CD4-positive, alpha-beta T cell treated with Interferon gamma for 1 hour (primary cell): ENCODE measurements at regions not wholly inside any gene's neighbourhood (a gene's known extent, or its start where the extent isn't known, plus 50 kb on each side); places are given as distances from the start of the nearest gene placed in this dataset.
"Not testable (repeated sequence)": the region's sequence is repeated elsewhere in the genome, so short reads cannot be mapped to it uniquely, and the experiment has no call there.

ENCODE experiments used
- DNase-seq: peaks from one replicate; pipeline ENCODE4 v3.0.0-alpha.2; 2020

DNA sequence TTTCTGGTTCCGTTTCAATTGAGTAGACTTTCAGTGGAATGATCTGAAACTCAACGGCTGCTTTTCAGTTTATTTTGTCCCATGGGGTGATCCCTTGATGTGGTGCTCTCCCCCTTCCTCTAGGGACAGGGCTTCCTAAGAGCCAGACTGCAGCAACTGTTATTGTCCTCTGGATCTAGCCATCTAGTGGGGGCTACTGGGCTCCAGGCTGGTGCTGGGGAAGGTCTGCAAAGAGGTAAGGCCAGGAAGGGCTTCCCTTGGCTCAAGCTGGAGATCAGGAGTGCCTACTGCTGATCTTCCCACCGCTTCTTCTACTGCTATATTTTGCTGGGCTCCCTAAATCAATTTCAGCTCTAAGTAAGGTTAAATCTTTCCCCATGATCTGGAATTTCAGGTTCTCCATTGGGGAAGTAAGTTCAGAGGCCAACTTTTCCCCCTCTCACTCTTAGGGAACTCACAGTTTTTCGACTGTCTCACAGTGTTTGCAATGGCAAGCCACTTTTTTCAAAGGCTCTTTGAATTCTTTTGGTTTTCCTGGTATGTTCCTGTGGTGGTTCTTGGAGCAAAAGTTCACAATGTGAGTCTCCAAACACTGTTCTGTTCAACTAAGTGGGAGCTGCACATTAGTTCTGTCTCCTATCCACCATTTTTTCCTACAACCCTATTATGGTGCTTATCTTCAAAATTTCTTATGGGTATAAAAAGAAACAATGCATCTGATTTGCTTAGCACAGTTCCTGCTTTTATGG lies 286.2 kb upstream of the EXOC2 start:
- DNase-seq: no peak

GRCh38 chr6:977226-977625 lies 284.3 kb upstream of the EXOC2 start:
- DNase-seq: not testable (repeated sequence)

DNA sequence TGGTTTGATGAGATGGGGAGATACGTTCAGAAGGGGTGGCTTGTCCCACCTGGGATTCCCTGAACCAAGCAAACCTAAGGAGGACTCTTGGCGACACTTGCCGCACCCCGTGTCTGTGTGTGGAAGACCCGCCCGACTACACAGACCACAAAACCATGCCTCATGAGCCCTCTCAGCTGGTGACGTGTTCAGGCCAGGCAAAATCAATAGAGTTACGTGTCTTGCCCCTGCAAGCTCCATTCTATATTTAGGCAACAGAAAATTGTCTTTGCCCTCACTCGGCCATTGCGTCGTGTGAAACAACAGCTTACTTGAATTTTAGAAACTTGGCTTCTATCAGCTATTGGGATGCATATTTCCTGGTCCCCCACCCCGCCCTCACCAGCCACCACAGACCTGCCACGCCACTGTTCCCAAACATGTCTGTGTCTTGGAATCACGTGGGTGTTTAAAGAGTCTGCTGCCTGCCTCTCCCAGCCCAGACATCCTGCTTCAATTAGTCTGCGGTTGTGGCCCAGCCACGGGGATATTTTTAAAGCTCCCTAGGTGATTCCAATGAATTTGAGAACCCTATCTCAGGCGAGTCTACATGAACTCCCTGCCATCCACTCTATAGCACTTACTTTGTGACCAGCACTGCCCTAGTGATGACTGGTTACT lies 279.2 kb upstream of the EXOC2 start:
- no peak for DNase-seq

GRCh38 chr6:968791-969190 lies 275.9 kb upstream of the EXOC2 start:
- no peak for DNase-seq

DNA sequence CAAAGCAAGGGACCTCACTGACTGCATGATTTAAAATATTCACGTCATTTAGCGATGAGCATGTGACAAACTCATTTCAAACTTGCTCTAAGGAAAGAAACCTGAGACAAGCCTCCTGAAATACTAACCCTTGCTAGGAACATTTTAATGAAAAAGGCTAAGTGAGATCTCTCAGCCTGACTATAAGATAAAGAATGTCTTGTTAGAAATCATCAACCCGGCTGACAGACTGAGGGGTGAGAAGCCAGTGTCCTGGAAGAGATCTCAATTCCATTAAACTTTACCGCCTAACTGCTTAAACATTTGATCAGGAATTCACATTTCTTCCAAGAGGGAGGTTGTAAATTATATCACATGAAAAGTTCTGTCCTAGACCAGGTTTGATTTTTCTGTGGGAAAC lies 274.8 kb upstream of the EXOC2 start:
- DNase-seq: no peak

GRCh38 chr6:965343-965742 lies 272.4 kb upstream of the EXOC2 start:
- DNase-seq: no peak

DNA sequence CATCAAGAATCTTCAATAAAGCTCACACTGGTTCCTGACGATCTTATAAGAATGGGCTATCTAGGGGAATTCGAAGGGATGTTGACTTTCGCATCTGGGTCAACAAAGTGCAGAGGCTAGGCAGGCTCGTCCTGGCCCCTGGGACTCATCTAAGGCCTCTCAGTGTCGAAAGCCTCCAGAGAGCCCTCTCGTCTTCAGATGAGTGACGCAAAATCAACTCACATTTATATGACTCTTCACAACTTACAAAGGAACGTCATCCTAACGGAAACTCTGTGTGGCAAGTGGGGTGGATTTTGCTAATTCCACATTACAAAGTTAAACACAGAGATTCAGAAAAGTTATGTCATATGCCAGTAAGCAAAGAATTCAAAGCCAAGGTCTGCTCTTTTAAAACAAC lies 270.5 kb upstream of the EXOC2 start:
- DNase-seq: no peak

DNA sequence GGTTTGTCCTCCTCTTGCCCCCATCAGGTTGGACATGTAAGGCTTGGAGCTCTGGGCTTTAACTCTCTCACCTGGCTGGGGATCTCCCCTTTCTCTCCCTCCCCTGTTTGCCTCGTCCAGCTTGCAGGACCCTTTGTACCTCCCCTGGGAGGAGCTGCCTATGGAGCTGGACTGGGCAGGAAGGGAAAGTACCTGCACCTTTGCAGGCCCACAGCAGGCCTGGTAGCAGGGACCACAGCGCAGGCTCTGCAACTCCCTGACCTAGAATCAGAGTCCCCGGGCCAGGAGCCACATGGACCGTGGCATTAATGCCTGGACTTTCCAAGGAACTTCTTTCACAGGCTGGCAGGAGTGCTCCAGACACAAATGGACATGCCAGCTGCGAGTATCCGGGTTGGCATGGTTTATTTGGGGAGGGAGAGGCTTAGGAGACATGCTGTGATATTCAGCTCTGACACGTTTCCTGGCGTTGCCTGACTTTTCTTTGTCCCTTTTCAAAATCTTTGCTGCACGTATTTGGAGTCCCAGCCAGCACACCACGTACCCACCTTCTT lies 268.5 kb upstream of the EXOC2 start:
- DNase-seq: no peak

DNA sequence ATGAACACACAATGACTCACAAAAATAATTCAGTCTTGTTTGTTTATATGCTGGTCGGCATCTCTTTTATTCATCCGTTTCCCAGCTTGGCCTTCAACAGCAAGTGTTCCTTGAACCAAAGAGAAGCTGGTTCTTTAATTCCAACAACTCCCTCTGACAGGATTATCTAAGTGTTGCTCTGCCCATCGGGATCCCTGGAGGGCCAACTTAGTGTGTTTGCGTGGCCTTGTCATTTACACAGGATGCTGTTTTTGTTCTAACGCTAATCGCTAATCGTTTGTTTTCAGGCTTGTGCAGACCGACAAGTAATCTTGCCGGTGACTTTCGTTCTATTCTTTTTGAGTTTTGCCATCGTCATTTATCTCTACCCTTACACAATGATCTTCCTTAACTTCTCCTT lies 267.4 kb upstream of the EXOC2 start:
- DNase-seq: no peak

- no peak for DNase-seq
These were observed 265.5 kb upstream of the EXOC2 start for GRCh38 chr6:958488-958887.

DNA sequence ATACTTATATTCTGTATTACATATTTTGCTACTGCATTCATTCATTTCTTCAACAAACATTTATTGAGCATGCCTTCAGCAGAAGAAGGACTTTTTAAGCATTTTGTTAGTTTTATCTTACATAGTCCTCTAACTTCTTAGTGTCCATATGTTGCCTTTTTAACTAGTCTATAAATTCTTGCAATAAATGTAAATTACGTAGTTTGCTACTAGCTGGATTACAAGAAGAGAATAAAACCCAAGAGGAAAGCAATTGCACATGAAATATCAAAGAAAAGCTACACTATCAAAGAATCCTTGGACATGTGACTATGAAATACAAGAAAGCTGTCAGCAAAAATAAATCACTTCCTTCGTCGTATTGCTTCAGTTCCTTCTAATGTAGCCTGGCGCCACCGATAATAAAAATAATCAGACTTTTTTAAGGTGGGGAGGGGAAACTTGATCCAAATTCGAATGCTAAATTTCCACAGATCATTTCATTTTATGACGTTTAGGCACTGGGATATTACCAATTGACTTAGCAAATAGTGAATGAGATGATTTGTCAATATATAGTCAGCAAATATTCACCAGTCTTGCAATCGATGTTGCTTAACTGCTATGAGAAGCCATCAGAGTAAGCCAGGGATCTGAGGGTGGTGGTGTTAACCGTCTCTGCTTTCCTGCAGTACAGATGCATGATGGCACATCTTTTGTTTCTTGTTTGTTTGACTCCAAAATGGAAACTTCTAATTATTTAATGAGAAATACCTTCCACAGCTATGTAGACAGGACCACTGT lies 258.7 kb upstream of the EXOC2 start:
- DNase-seq: no peak

- DNase-seq: no peak
These were observed 254.4 kb upstream of the EXOC2 start for GRCh38 chr6:947235-947934.

- DNase-seq: no peak
These were observed 253.6 kb upstream of the EXOC2 start for GRCh38 chr6:946546-946945.

- DNase-seq: no peak
These were observed 246.8 kb upstream of the EXOC2 start for GRCh38 chr6:939526-940252.

DNA sequence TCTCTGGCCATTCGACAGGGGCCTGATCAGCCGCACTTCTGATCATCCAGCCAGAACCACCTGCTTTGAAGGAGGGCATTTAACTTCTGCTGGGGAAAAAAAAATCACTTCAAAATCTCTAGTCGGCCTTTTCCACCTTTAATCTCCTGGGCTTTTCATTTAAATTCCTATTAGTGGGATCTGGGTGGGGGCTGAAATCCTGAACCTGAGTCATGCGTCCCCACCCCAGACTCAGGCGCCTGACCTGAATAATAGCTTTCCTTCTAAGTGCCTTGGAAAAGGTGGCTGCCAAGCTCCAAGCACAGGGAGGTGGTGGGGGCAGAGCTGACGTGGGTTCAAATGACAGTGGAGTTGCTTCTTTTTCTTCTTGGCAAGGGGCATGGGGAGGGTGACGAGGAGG lies 246.0 kb upstream of the EXOC2 start:
- no peak for DNase-seq

- DNase-seq: no peak
These were observed 245.4 kb upstream of the EXOC2 start for GRCh38 chr6:938271-938905.

- no peak for DNase-seq
These were observed 242.6 kb upstream of the EXOC2 start for GRCh38 chr6:935582-935981.

- no peak for DNase-seq
These were observed 241.7 kb upstream of the EXOC2 start for GRCh38 chr6:934686-935085.

DNA sequence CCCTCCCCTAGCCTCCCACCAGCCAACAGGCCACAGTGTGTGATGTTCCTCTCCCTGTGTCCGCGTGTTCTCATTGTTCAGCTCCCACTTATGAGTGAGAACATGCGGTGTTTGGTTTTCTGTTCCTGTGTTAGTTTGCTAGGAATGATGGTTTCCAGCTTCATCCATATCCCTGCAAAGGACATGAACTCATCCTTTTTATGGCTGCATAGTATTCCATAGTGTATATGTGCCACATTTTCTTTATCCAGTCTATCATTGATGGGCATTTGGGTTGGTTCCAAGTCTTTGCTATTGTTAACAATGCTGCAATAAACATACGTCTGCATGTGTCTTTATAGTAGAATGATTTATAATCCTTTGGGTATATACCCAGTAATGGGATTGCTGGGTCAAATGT lies 239.0 kb upstream of the EXOC2 start:
- DNase-seq: not testable (repeated sequence)

DNA sequence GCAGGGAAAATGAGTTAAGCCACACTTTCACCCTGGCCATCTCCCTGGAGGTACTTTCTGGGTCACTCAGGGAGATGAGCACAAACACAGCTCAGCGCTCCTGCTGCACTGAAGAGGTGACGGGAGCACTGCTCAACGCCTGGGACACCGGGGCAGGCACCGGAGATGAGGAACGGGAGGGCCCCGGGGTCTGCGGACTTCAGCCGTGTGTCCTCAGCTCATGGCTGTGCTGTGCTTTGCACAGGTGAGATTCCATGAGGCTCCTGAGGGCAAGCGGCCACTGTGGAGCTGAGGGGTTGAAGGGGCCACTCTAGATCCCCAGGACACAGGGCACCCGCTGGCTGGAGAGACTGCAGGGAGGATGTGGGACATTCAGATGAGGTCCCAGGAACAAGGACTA lies 234.2 kb upstream of the EXOC2 start:
- DNase-seq: no peak

- DNase-seq: no peak
These were observed 232.8 kb upstream of the EXOC2 start for GRCh38 chr6:925656-926213.

DNA sequence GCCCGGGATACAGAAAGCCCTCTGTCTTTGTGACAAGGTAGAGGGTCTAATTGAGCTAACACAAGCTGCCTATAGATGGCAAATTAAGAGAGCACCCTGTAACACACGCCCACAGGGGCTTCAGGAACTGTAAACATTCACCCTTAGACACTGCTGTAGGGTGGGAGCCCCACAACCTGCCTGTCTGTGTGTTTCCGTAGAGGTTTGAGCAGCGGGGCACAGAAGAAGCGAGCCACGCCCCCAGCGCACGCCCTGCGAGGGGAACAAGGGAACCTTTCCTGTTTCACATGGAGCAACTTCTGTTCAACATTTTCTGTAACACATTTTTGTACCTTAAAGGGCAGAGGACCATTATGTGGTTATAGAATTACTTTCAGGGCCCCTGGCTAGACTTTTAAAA lies 231.7 kb upstream of the EXOC2 start:
- no peak for DNase-seq
